ENCODE measurements at regions not wholly inside any gene's neighbourhood (a gene's known extent, or its start where the extent isn't known, plus 50 kb on each side); places are given as distances from the start of the nearest gene placed in this dataset.

DNA sequence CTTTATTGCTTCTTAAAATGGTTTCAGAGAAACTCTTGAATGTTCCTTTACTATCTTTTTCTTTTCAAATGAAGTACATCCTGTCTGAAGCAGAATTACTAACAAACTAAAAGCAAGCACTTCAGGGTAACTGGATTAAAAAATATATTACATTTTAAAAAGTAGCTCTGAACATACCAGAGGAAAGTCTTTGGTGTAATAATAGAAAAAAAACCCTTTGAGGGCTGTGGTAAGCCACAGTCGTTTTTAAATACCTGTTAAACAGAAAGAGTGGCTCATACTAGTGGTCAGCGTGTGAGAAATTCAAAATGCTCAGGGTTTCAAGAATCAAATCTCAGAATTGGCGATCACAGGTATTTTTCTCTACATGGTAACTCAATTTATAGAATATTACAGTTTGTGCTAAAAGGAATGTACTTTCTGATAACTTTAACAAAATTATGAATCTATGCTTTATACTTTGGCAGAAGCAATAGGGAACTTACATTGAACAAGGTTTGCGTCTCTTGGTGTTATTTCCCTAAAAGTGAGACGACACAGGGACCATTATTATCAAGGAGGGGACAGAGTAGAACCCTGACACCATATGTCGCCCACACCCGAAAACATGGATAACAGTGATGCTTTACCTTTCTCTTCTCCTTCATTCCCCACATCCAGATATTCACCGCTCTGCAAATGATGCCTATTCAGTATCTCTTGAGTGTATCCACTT lies 97.0 kb upstream of the DPH5 start:
- WGBS: 90% methylated on average over 7 of the region's 8 CpGs
- Histone ChIP-seq H4K91ac (ENCODE audit: low read length) (no peak overlapping the region), H2BK15ac (ENCODE audit: low read depth, poor library complexity, severe bottlenecking) (no peak overlapping the region), H2BK5ac (ENCODE audit: low read depth, low read length, poor library complexity, severe bottlenecking) (no peak overlapping the region), H2BK12ac (ENCODE audit: low read length in 2 of 2) (no peak overlapping the region), H3K4me1 (ENCODE audit: control insufficient read depth, insufficient read depth, low read depth, low read length) (no peaks in the 10 kb centered on the region), H2AFZ (ENCODE audit: low read depth, low read length) (no peak overlapping the region), H3K9ac (ENCODE audit: low read length) (no peak overlapping the region), H3K79me1 (replicated peaks; ENCODE audit: low read length, poor library complexity, severe bottlenecking) (no peaks in the 10 kb centered on the region), H3K9me3 (ENCODE audit: control insufficient read depth, low read length) (no peaks in the 10 kb centered on the region), H3K14ac (ENCODE audit: low read length in 2 of 2) (no peak overlapping the region), H3K27me3 (ENCODE audit: control insufficient read depth in 1 of 2, insufficient read depth in 1 of 2, low read length in 2 of 2) (peaks cover 0 to 2% of the 10 kb centered on the region in 2 experiments), H3K23ac (ENCODE audit: low read length in 2 of 2) (no peak overlapping the region), H3K4ac (ENCODE audit: low read depth in 1 of 2, low read length in 2 of 2) (no peak overlapping the region), H3K4me3 (ENCODE audit: insufficient read depth in 1 of 2, low read depth in 1 of 2, low read length in 2 of 2) (no peak overlapping the region), H3K4me2 (ENCODE audit: low read length, poor library complexity, severe bottlenecking) (no peak overlapping the region), H3K27ac (ENCODE audit: low read length, poor library complexity, severe bottlenecking) (no peak overlapping the region), H2BK120ac (ENCODE audit: low read depth, low read length) (no peak overlapping the region), H3K18ac (ENCODE audit: low read depth in 1 of 2, low read length in 2 of 2) (no peak overlapping the region), H4K8ac (ENCODE audit: low read length) (no peak overlapping the region), H3K36me3 (ENCODE audit: control insufficient read depth in 1 of 2, insufficient read depth in 2 of 2, low read depth in 1 of 2, low read length in 2 of 2) (no peaks in the 10 kb centered on the region), H2AK5ac (ENCODE audit: low read length, severe bottlenecking) (no peak overlapping the region)
- no peak for DNase-seq

DNA sequence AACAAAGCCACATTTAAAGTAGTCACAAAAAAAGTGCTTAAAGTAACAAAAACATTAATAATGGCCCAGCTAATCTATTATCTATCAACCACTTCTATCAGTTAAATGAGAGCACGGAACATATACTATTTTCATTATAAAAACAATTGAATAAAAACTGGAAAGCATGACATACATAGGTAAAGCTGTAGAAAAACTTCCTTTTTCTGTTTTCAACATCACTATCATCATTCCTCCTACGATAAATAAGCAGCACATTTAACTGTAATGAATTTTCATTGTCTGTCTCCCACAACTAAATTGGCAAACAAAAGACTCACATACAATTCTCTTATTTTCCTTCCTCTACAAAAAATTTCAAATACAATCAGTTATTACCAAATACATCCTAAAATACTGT lies 96.4 kb upstream of the DPH5 start:
- Histone ChIP-seq H3K9me3 (ENCODE audit: control insufficient read depth, low read length) (no peaks in the 10 kb centered on the region), H3K36me3 (ENCODE audit: control insufficient read depth in 1 of 2, insufficient read depth in 2 of 2, low read depth in 1 of 2, low read length in 2 of 2) (no peaks in the 10 kb centered on the region), H2BK15ac (ENCODE audit: low read depth, poor library complexity, severe bottlenecking) (no peak overlapping the region), H3K9ac (ENCODE audit: low read length) (no peak overlapping the region), H2BK12ac (ENCODE audit: low read length in 2 of 2) (no peak overlapping the region), H4K91ac (ENCODE audit: low read length) (no peak overlapping the region), H3K27me3 (ENCODE audit: control insufficient read depth in 1 of 2, insufficient read depth in 1 of 2, low read length in 2 of 2) (peaks cover 0 to 2% of the 10 kb centered on the region in 2 experiments), H3K23ac (ENCODE audit: low read length in 2 of 2) (no peak overlapping the region), H4K8ac (ENCODE audit: low read length) (no peak overlapping the region), H3K14ac (ENCODE audit: low read length in 2 of 2) (no peak overlapping the region), H2BK120ac (ENCODE audit: low read depth, low read length) (no peak overlapping the region), H2BK5ac (ENCODE audit: low read depth, low read length, poor library complexity, severe bottlenecking) (no peak overlapping the region), H3K4ac (ENCODE audit: low read depth in 1 of 2, low read length in 2 of 2) (no peak overlapping the region), H2AK5ac (ENCODE audit: low read length, severe bottlenecking) (no peak overlapping the region), H3K4me3 (ENCODE audit: insufficient read depth in 1 of 2, low read depth in 1 of 2, low read length in 2 of 2) (no peak overlapping the region), H3K79me1 (replicated peaks; ENCODE audit: low read length, poor library complexity, severe bottlenecking) (no peaks in the 10 kb centered on the region), H2AFZ (ENCODE audit: low read depth, low read length) (no peak overlapping the region), H3K27ac (ENCODE audit: low read length, poor library complexity, severe bottlenecking) (no peak overlapping the region), H3K4me1 (ENCODE audit: control insufficient read depth, insufficient read depth, low read depth, low read length) (no peaks in the 10 kb centered on the region), H3K4me2 (ENCODE audit: low read length, poor library complexity, severe bottlenecking) (no peak overlapping the region), H3K18ac (ENCODE audit: low read depth in 1 of 2, low read length in 2 of 2) (no peak overlapping the region)
- WGBS: 98% methylated on average over 2 of the region's 2 CpGs
- no peak for DNase-seq

DNA sequence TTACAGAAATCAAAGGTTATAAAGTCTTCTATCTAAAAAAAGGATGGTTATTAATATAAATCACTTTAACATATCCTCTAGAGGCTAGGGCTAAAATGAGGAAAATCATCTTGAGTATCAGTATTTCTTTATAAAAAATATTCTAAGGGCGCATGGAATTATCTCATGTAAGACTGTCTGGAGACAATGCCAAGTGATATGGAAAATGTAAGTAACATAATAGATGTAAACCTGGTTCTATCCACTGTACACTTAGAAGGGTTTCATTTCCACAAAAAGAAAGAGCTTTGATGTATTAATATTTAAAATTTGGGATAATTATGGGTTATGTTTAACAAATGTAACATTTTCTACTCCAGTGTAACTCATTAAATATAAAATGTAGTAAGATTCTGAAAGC lies 95.9 kb upstream of the DPH5 start:
- no peak for DNase-seq
- H3K4me2 ChIP-seq (ENCODE audit: low read length, poor library complexity, severe bottlenecking): no peak overlapping the region

DNA sequence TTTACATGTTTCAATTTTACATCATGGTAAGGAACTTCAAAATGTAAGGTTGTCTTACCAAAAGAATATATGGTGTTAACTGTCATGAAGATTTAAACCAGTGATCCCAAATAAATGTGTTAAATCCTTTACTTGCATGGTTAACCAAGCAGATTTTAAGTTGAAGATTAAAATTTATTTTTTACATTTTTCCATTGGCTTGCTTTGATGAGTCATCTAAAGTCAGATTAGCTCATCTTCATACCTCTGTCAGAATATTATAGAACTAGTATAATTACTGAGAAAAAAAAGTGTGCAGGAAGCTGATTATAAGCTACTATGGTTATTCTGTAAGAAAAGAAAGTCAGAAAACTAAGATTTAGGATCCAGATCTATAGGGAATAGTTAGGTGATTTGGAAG lies 95.3 kb upstream of the DPH5 start:
- H3K4me2 ChIP-seq (ENCODE audit: low read length, poor library complexity, severe bottlenecking): no peak overlapping the region
- no peak for DNase-seq

More for the DNA sequence above, 95.9 kb upstream of the DPH5 start:
- Histone ChIP-seq H3K4me3 (ENCODE audit: insufficient read depth in 1 of 2, low read depth in 1 of 2, low read length in 2 of 2) (no peak overlapping the region), H2BK15ac (ENCODE audit: low read depth, poor library complexity, severe bottlenecking) (no peak overlapping the region), H3K4me1 (ENCODE audit: control insufficient read depth, insufficient read depth, low read depth, low read length) (no peaks in the 10 kb centered on the region), H3K27ac (ENCODE audit: low read length, poor library complexity, severe bottlenecking) (no peak overlapping the region), H2BK120ac (ENCODE audit: low read depth, low read length) (no peak overlapping the region), H3K36me3 (ENCODE audit: control insufficient read depth in 1 of 2, insufficient read depth in 2 of 2, low read depth in 1 of 2, low read length in 2 of 2) (no peaks in the 10 kb centered on the region), H2BK12ac (ENCODE audit: low read length in 2 of 2) (no peak overlapping the region), H3K27me3 (ENCODE audit: control insufficient read depth in 1 of 2, insufficient read depth in 1 of 2, low read length in 2 of 2) (peaks cover 0 to 2% of the 10 kb centered on the region in 2 experiments), H2AK5ac (ENCODE audit: low read length, severe bottlenecking) (no peak overlapping the region), H3K18ac (ENCODE audit: low read depth in 1 of 2, low read length in 2 of 2) (no peak overlapping the region), H3K23ac (ENCODE audit: low read length in 2 of 2) (no peak overlapping the region), H3K14ac (ENCODE audit: low read length in 2 of 2) (no peak overlapping the region), H4K91ac (ENCODE audit: low read length) (no peak overlapping the region), H3K4ac (ENCODE audit: low read depth in 1 of 2, low read length in 2 of 2) (no peak overlapping the region), H2AFZ (ENCODE audit: low read depth, low read length) (no peak overlapping the region), H3K9me3 (ENCODE audit: control insufficient read depth, low read length) (no peaks in the 10 kb centered on the region), H4K8ac (ENCODE audit: low read length) (no peak overlapping the region), H3K79me1 (replicated peaks; ENCODE audit: low read length, poor library complexity, severe bottlenecking) (no peaks in the 10 kb centered on the region), H2BK5ac (ENCODE audit: low read depth, low read length, poor library complexity, severe bottlenecking) (no peak overlapping the region), H3K9ac (ENCODE audit: low read length) (no peak overlapping the region)
- no CpG with 5 or more reads among the region's 1 CpG for WGBS

More for the DNA sequence above, 95.3 kb upstream of the DPH5 start:
- H3K27ac ChIP-seq (ENCODE audit: low read length, poor library complexity, severe bottlenecking): no peak overlapping the region
- H2BK120ac ChIP-seq (ENCODE audit: low read depth, low read length): no peak overlapping the region
- H2BK5ac ChIP-seq (ENCODE audit: low read depth, low read length, poor library complexity, severe bottlenecking): no peak overlapping the region
- H3K9ac ChIP-seq (ENCODE audit: low read length): no peak overlapping the region
- no peaks in the 10 kb centered on the region for H3K79me1 ChIP-seq (replicated peaks; ENCODE audit: low read length, poor library complexity, severe bottlenecking)
- no peak overlapping the region for H3K14ac ChIP-seq (ENCODE audit: low read length in 2 of 2)
- no peak overlapping the region for H3K18ac ChIP-seq (ENCODE audit: low read depth in 1 of 2, low read length in 2 of 2)
- no peaks in the 10 kb centered on the region for H3K9me3 ChIP-seq (ENCODE audit: control insufficient read depth, low read length)
- no peak overlapping the region for H3K4ac ChIP-seq (ENCODE audit: low read depth in 1 of 2, low read length in 2 of 2)
- H3K27me3 ChIP-seq (ENCODE audit: control insufficient read depth in 1 of 2, insufficient read depth in 1 of 2, low read length in 2 of 2): peaks cover 0 to 2% of the 10 kb centered on the region in 2 experiments
- no peak overlapping the region for H3K23ac ChIP-seq (ENCODE audit: low read length in 2 of 2)
- no peak overlapping the region for H2BK12ac ChIP-seq (ENCODE audit: low read length in 2 of 2)
- H2AK5ac ChIP-seq (ENCODE audit: low read length, severe bottlenecking): no peak overlapping the region
- H2BK15ac ChIP-seq (ENCODE audit: low read depth, poor library complexity, severe bottlenecking): no peak overlapping the region
- no peak overlapping the region for H4K8ac ChIP-seq (ENCODE audit: low read length)
- H2AFZ ChIP-seq (ENCODE audit: low read depth, low read length): no peak overlapping the region
- no peak overlapping the region for H4K91ac ChIP-seq (ENCODE audit: low read length)
- no peaks in the 10 kb centered on the region for H3K4me1 ChIP-seq (ENCODE audit: control insufficient read depth, insufficient read depth, low read depth, low read length)
- no peak overlapping the region for H3K4me3 ChIP-seq (ENCODE audit: insufficient read depth in 1 of 2, low read depth in 1 of 2, low read length in 2 of 2)
- no peaks in the 10 kb centered on the region for H3K36me3 ChIP-seq (ENCODE audit: control insufficient read depth in 1 of 2, insufficient read depth in 2 of 2, low read depth in 1 of 2, low read length in 2 of 2)

Data from mesenchymal stem cell (in vitro differentiated cells and primary cell).